GM18951 (cell line): ENCODE measurements at regions not wholly inside any gene's neighbourhood (a gene's known extent, or its start where the extent isn't known, plus 50 kb on each side); places are given as distances from the start of the nearest gene placed in this dataset.

Experiments
- POLR2A ChIP-seq: IDR thresholded peaks from 4 replicates; pipeline ENCODE4 v1.6.1; 2011; ENCODE audit warnings: mild to moderate bottlenecking; ENCODE audit not compliant: insufficient read length, insufficient read depth; ENCODE audit errors: extremely low read depth
- in situ Hi-C: fragments of 300-500 bp; cut with MboI; formaldehyde crosslinking; loops from one replicate; pipeline ENCODE4 v1.12.0; 2022; ENCODE audit warnings: low sequenced_read_pairs, mixed read lengths, inconsistent platforms; ENCODE audit not compliant: unreplicated experiment

- in situ Hi-C loops: no loop called here
- no peak for TF ChIP-seq POLR2A
Observed at GRCh38 chr1:14011888-14012287, 311.9 kb downstream of the PRDM2 start.

- no peak for TF ChIP-seq POLR2A
- in situ Hi-C loops: no loop called here
Observed at GRCh38 chr1:14014929-14015328, 314.9 kb downstream of the PRDM2 start.

GRCh38 chr1:14015917-14016316, 315.9 kb downstream of the PRDM2 start:
- TF ChIP-seq POLR2A: no peak
- in situ Hi-C loops: no loop called here

GRCh38 chr1:14017531-14017961, 317.6 kb downstream of the PRDM2 start:
- in situ Hi-C loops: no loop called here
- no peak for TF ChIP-seq POLR2A

- in situ Hi-C loops: no loop called here
- no peak for TF ChIP-seq POLR2A
Observed at GRCh38 chr1:14019461-14019860, 319.5 kb downstream of the PRDM2 start.

- TF ChIP-seq POLR2A: no peak
- in situ Hi-C loops: no loop called here
Observed at GRCh38 chr1:14020006-14020405, 320.0 kb downstream of the PRDM2 start.

GRCh38 chr1:14027099-14027498, 327.1 kb downstream of the PRDM2 start:
- no peak for TF ChIP-seq POLR2A
- in situ Hi-C loops: no loop called here

- in situ Hi-C loops: no loop called here
- TF ChIP-seq POLR2A: no peak
Observed at GRCh38 chr1:14031461-14031860, 331.5 kb downstream of the PRDM2 start.

- TF ChIP-seq POLR2A: no peak
Observed at GRCh38 chr1:14034506-14034905, 334.5 kb downstream of the PRDM2 start.

GRCh38 chr1:14037101-14037847, 337.3 kb downstream of the PRDM2 start:
- in situ Hi-C loops: no loop called here

More at GRCh38 chr1:14034506-14034905, 334.5 kb downstream of the PRDM2 start:
- in situ Hi-C loops: no loop called here

GRCh38 chr1:14039582-14040430, 339.8 kb downstream of the PRDM2 start:
- TF ChIP-seq POLR2A: no peak
- in situ Hi-C loops: no loop called here

More at GRCh38 chr1:14037101-14037847, 337.3 kb downstream of the PRDM2 start:
- no peak for TF ChIP-seq POLR2A

- in situ Hi-C loops: no loop called here
- no peak for TF ChIP-seq POLR2A
Observed at GRCh38 chr1:14049965-14050364, 350.0 kb downstream of the PRDM2 start.

- in situ Hi-C loops: no loop called here
- TF ChIP-seq POLR2A: no peak
Observed at GRCh38 chr1:14055442-14056223, 355.6 kb downstream of the PRDM2 start.
